ENCODE measurements at regions not wholly inside any gene's neighbourhood (a gene's known extent, or its start where the extent isn't known, plus 50 kb on each side); places are given as distances from the start of the nearest gene placed in this dataset.

GRCh38 chr7:155163696-155164095 lies 93.6 kb downstream of the HTR5A start:
- TF ChIP-seq, protein P1, sequence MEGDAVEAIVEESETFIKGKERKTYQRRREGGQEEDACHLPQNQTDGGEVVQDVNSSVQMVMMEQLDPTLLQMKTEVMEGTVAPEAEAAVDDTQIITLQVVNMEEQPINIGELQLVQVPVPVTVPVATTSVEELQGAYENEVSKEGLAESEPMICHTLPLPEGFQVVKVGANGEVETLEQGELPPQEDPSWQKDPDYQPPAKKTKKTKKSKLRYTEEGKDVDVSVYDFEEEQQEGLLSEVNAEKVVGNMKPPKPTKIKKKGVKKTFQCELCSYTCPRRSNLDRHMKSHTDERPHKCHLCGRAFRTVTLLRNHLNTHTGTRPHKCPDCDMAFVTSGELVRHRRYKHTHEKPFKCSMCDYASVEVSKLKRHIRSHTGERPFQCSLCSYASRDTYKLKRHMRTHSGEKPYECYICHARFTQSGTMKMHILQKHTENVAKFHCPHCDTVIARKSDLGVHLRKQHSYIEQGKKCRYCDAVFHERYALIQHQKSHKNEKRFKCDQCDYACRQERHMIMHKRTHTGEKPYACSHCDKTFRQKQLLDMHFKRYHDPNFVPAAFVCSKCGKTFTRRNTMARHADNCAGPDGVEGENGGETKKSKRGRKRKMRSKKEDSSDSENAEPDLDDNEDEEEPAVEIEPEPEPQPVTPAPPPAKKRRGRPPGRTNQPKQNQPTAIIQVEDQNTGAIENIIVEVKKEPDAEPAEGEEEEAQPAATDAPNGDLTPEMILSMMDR (IDR thresholded peaks at IDR 0.05), result no peak
- Mint-ChIP-seq H3K27ac (no peak overlapping the region), H3K36me3 (ENCODE audit: low read depth) (no peaks in the 10 kb centered on the region), H3K4me3 (no peak overlapping the region), H3K4me1 (ENCODE audit: low read depth) (peaks cover 21% of the 10 kb centered on the region), H3K9me3 (no peaks in the 10 kb centered on the region), H3K27me3 (ENCODE audit: insufficient read depth) (peaks cover 5% of the 10 kb centered on the region)
- DNase-seq, result no peak

GRCh38 chr7:155164316-155164715 lies 94.2 kb downstream of the HTR5A start:
- Mint-ChIP-seq H3K9me3 (no peaks in the 10 kb centered on the region), H3K27ac (no peak overlapping the region), H3K4me3 (no peak overlapping the region), H3K4me1 (ENCODE audit: low read depth) (peaks cover 21% of the 10 kb centered on the region), H3K27me3 (ENCODE audit: insufficient read depth) (peaks cover 5% of the 10 kb centered on the region), H3K36me3 (ENCODE audit: low read depth) (no peaks in the 10 kb centered on the region)
- TF ChIP-seq, protein P1 (IDR thresholded peaks at IDR 0.05), result no peak
- DNase-seq, result no peak

DNA sequence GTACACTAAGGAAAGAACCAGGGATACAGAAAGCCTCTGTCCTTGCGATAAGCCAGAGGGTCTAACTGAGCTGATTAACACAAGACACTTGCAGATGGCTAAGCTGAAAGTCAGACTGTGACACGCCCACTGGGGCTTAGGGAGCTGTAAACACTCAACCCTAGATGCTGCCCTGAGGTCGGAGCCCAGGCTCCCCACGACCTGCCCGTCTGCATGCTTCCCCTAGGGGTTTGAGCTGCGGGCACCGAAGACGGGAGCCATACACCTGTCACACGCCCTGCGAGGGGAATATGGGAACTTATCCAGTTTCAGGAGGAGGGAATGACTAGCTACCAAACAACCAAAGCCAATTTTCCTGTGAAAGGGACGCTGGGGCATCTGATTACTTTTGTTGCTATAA lies 96.0 kb downstream of the HTR5A start:
- no peak for DNase-seq
- peak overlapping the region; percentile 96 for H3K27ac Mint-ChIP-seq
- no peaks in the 10 kb centered on the region for H3K36me3 Mint-ChIP-seq (ENCODE audit: low read depth)
- peaks cover 21% of the 10 kb centered on the region for H3K4me1 Mint-ChIP-seq (ENCODE audit: low read depth)
- TF ChIP-seq, protein P1 (IDR thresholded peaks at IDR 0.05), result no peak
- H3K27me3 Mint-ChIP-seq (ENCODE audit: insufficient read depth), result peaks cover 5% of the 10 kb centered on the region
- H3K9me3 Mint-ChIP-seq, result no peaks in the 10 kb centered on the region
- H3K4me3 Mint-ChIP-seq, result peak overlapping the region; percentile 41; the same call in 1 of the 2 replicates

DNA sequence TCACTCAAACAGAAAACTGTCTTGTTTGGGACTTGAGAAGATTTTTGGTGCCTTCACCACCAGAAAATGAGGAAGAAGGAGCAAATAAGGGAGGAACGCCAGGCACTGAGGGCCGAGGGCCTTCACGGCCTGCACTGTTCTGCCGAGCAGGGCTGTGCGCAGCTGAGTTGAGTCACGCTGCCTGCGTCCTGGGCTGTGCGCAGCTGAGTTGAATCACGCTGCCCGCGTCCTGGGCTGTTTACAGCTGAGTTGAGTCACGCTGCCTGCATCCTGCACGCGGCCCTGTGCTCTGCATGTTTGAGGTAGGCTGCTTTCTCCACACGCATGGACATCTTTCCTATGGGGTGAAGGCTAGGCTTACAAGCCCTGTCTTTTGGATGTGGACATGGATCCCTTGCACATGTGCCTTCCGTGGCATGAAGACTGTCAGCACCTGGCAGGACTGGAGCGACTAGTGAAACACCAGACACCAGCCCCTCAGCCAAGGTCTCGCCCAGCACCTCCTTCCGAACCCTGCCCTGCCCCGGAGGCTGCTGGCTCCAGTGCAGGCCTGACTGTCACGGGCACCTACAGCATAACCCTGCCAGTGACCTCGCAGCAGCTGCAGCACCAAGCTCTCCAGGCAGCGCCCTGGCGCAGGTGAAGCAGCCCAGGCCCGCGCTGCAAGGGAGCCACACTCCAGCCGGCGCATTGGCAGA lies 96.7 kb downstream of the HTR5A start:
- Mint-ChIP-seq H3K27ac (peak overlapping the region; percentile 96), H3K4me1 (ENCODE audit: low read depth) (peaks cover 21% of the 10 kb centered on the region)

DNA sequence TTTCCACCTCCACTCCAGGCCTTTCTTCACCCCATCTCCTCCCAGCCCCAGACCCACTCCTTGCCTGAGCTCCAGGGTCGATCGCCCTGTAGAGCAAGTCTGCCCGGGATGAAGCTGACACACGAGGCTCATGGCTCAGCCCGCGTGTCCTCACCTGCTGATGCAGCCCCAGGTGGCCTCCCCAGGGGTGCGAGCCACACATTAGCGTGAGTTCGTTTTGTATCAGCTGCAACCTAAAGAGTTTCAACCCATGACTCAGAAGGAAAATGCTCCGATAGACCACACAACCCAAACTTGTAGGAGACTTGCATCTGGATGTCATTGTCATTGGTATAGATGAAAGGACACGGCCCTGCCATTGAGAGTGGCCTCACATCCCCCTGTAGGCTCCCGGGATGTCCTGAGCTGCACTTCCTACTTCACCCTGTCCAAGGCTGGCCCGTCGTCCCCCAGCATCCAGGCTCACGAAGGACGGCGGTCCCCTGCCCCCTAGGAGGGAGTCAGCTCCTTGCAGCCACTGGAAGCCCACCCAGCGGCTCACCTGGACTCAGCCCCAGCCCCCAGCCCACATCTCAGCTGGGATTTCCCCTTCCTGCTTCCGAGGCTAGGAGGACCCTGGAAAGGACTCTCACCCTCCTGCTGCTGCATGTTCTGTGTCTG lies 97.7 kb downstream of the HTR5A start:
- peak overlapping the region; percentile 44; the same call in 1 of the 2 replicates for H3K27ac Mint-ChIP-seq
- no peak overlapping the region for H3K4me3 Mint-ChIP-seq
- peaks cover 5% of the 10 kb centered on the region for H3K27me3 Mint-ChIP-seq (ENCODE audit: insufficient read depth)
- TF ChIP-seq, protein P1 (IDR thresholded peaks at IDR 0.05), result no peak
- peaks cover 21% of the 10 kb centered on the region for H3K4me1 Mint-ChIP-seq (ENCODE audit: low read depth)
- H3K9me3 Mint-ChIP-seq, result no peaks in the 10 kb centered on the region
- no peaks in the 10 kb centered on the region for H3K36me3 Mint-ChIP-seq (ENCODE audit: low read depth)
- DNase-seq, result no peak

More for the DNA sequence above, 96.7 kb downstream of the HTR5A start:
- DNase-seq, result peak; percentile 88
- H3K4me3 Mint-ChIP-seq, result peak overlapping the region; percentile 56; the same call in 1 of the 2 replicates
- TF ChIP-seq, protein P1 (IDR thresholded peaks at IDR 0.05), result no peak
- H3K36me3 Mint-ChIP-seq (ENCODE audit: low read depth), result no peaks in the 10 kb centered on the region
- H3K27me3 Mint-ChIP-seq (ENCODE audit: insufficient read depth), result peaks cover 4% of the 10 kb centered on the region
- H3K9me3 Mint-ChIP-seq, result no peaks in the 10 kb centered on the region
